DMS 273 (cell line): ENCODE measurements at regions not wholly inside any gene's neighbourhood (a gene's known extent, or its start where the extent isn't known, plus 50 kb on each side); places are given as distances from the start of the nearest gene placed in this dataset.

Experiments used
- DNase-seq: peaks from one replicate; lab custom pipeline; 2025; ENCODE audit not compliant: unreplicated experiment; lab: John Stamatoyannopoulos, UW

GRCh38 chr2:173584676-173585458 is 230.2 kb downstream of the CDCA7 start:
- no peak for DNase-seq

GRCh38 chr2:173588931-173589369 is 234.3 kb downstream of the CDCA7 start:
- no peak for DNase-seq

- peak; percentile 78 for DNase-seq
Observed at GRCh38 chr2:173589604-173590275, 235.1 kb downstream of the CDCA7 start.

GRCh38 chr2:173590276-173590861 is 235.7 kb downstream of the CDCA7 start:
- DNase-seq, result peak; percentile 96

- DNase-seq, result no peak
Observed at GRCh38 chr2:173593109-173593508, 238.4 kb downstream of the CDCA7 start.

- no peak for DNase-seq
Observed at GRCh38 chr2:173596244-173596643, 241.6 kb downstream of the CDCA7 start.

- no peak for DNase-seq
Observed at GRCh38 chr2:173598525-173598924, 243.9 kb downstream of the CDCA7 start.

GRCh38 chr2:173599821-173600359 is 245.2 kb downstream of the CDCA7 start:
- DNase-seq, result no peak

- no peak for DNase-seq
Observed at GRCh38 chr2:173602153-173602795, 247.6 kb downstream of the CDCA7 start.

GRCh38 chr2:173605994-173606393 is 251.3 kb downstream of the CDCA7 start:
- no peak for DNase-seq

GRCh38 chr2:173606619-173607248 is 252.1 kb downstream of the CDCA7 start:
- DNase-seq, result no peak

- no peak for DNase-seq
Observed at GRCh38 chr2:173607606-173608311, 253.1 kb downstream of the CDCA7 start.

- DNase-seq, result no peak
Observed at GRCh38 chr2:173611121-173611520, 256.4 kb downstream of the CDCA7 start.

GRCh38 chr2:173612354-173612753 is 257.7 kb downstream of the CDCA7 start:
- DNase-seq, result peak; percentile 13

GRCh38 chr2:173613386-173613785 is 258.7 kb downstream of the CDCA7 start:
- no peak for DNase-seq

GRCh38 chr2:173614265-173614930 is 259.7 kb downstream of the CDCA7 start:
- DNase-seq, result no peak

GRCh38 chr2:173623438-173624319 is 269.0 kb downstream of the CDCA7 start:
- DNase-seq, result no peak

GRCh38 chr2:173625315-173625714 is 270.6 kb downstream of the CDCA7 start:
- no peak for DNase-seq

- DNase-seq, result no peak
Observed at GRCh38 chr2:173629076-173629475, 274.4 kb downstream of the CDCA7 start.
